ENCODE measurements at regions not wholly inside any gene's neighbourhood (a gene's known extent, or its start where the extent isn't known, plus 50 kb on each side); places are given as distances from the start of the nearest gene placed in this dataset.

DNA sequence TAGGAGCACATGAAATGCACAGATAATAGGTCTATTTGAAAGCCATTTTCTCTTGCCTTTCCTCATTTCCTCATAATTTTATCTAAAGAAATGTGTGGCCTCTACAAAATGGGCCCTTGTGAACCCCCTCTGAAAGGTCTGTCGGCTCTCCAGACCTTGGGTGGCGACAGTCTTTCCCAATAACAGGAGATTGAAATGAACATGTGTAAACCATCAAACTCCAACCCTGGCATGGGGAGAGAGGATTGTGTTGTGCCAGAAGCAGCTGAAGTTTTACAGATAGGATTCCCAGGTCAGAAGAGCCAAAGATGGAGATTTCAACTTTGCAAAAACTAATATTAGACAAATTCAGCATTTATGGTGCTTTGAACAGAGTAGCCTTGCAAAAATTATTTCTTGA, 277.1 kb upstream of the ECI2 start (continued):
- TF ChIP-seq ZNF462 (CRISPR knock-in tag; IDR thresholded peaks at IDR 0.05) (no peak), ZNF114 (CRISPR knock-in tag; IDR thresholded peaks at IDR 0.05) (no peak), EZH2phosphoT487 (IDR thresholded peaks at IDR 0.05; ENCODE audit: unreplicated experiment) (no peak), EZH2 (IDR thresholded peaks at IDR 0.05; ENCODE audit: low read depth, unreplicated experiment) (no peak), CTCF (conservative IDR thresholded peaks at IDR 0.05; ENCODE audit: low read depth in 2 of 2) (no peak)

DNA sequence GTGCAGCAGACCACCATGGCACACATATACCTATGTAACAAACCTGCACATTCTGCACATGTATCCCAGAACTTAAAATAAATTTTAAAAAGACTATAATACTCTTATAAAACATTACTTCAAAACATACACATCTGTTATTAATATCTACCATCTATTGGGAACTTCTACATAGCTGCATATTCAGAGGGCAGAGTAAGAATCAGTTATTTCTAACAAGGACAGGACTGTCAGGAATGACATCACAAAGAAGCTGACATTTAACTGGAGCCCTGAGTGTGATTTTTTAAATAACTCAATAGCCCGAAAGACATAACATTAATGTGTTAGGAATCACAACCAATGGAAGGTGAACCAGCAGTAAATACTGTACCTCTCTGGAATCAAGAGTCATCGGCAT, 276.7 kb upstream of the ECI2 start:
- H3K4me2 ChIP-seq = no peak overlapping the region
- H3K36me3 ChIP-seq (ENCODE audit: insufficient read depth) = no peaks in the 10 kb centered on the region
- Mint-ChIP-seq H3K4me1 (peaks cover 5% of the 10 kb centered on the region), H3K27ac (no peak overlapping the region), H3K36me3 (ENCODE audit: low read depth) (peaks cover 12% of the 10 kb centered on the region; the same call in 2 of the 3 replicates), H3K9me3 (peaks cover 15% of the 10 kb centered on the region; the same call in 2 of the 3 replicates), H3K4me3 (no peak overlapping the region), H3K27me3 (ENCODE audit: insufficient read depth, low read depth, poor library complexity) (no peaks in the 10 kb centered on the region)
- H4K20me1 ChIP-seq (replicated peaks; ENCODE audit: insufficient read depth) = no peaks in the 10 kb centered on the region
- no peak overlapping the region for H3K4me3 ChIP-seq
- H3K4me1 ChIP-seq (ENCODE audit: insufficient read depth) = peaks cover 8% of the 10 kb centered on the region; the same call in 1 of the 2 replicates
- H2AFZ ChIP-seq = no peak overlapping the region
- H3K9me2 ChIP-seq (ENCODE audit: insufficient read depth) = no peaks in the 10 kb centered on the region
- ATAC-seq (no peak), DNase-seq (ENCODE audit: low spot score) (no peak)
- H3K27ac ChIP-seq (ENCODE audit: low read depth) = no peak overlapping the region
- no peaks in the 10 kb centered on the region for H3K79me2 ChIP-seq (replicated peaks; ENCODE audit: insufficient read depth)
- no peaks in the 10 kb centered on the region for H3F3A ChIP-seq (replicated peaks; ENCODE audit: low read depth)
- no peaks in the 10 kb centered on the region for H3K27me3 ChIP-seq (ENCODE audit: insufficient read depth)
- TF ChIP-seq ZNF331 (CRISPR knock-in tag; IDR thresholded peaks at IDR 0.05; ENCODE audit: low read depth) (no peak), POLR2AphosphoS5 (IDR thresholded peaks at IDR 0.05; ENCODE audit: low read depth) (no peak), REST (IDR thresholded peaks at IDR 0.05; ENCODE audit: unreplicated experiment) (no peak), NANOG (IDR thresholded peaks at IDR 0.05; ENCODE audit: borderline replicate concordance) (no peak), CTCF (conservative IDR thresholded peaks at IDR 0.05; ENCODE audit: low read depth in 2 of 2) (no peak), CREB1 (CRISPR knock-in tag; IDR thresholded peaks at IDR 0.05; ENCODE audit: low read depth) (no peak), ETS1 (IDR thresholded peaks at IDR 0.05) (no peak)

Data from GM23338 (cell line).